ENCODE measurements at regions not wholly inside any gene's neighbourhood (a gene's known extent, or its start where the extent isn't known, plus 50 kb on each side); places are given as distances from the start of the nearest gene placed in this dataset.

GRCh38 chr2:128821010-128821409 lies 502.3 kb upstream of the HS6ST1 start:
- TF ChIP-seq, protein P1, sequence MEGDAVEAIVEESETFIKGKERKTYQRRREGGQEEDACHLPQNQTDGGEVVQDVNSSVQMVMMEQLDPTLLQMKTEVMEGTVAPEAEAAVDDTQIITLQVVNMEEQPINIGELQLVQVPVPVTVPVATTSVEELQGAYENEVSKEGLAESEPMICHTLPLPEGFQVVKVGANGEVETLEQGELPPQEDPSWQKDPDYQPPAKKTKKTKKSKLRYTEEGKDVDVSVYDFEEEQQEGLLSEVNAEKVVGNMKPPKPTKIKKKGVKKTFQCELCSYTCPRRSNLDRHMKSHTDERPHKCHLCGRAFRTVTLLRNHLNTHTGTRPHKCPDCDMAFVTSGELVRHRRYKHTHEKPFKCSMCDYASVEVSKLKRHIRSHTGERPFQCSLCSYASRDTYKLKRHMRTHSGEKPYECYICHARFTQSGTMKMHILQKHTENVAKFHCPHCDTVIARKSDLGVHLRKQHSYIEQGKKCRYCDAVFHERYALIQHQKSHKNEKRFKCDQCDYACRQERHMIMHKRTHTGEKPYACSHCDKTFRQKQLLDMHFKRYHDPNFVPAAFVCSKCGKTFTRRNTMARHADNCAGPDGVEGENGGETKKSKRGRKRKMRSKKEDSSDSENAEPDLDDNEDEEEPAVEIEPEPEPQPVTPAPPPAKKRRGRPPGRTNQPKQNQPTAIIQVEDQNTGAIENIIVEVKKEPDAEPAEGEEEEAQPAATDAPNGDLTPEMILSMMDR (IDR thresholded peaks at IDR 0.05): no peak
- TF ChIP-seq POLR2A (IDR thresholded peaks at IDR 0.05): no peak

All from right lobe of liver (tissue), 4 donors.